H9 (cell line): ENCODE measurements at regions not wholly inside any gene's neighbourhood (a gene's known extent, or its start where the extent isn't known, plus 50 kb on each side); places are given as distances from the start of the nearest gene placed in this dataset.

Experiments used
- DNase-seq: peaks from one replicate; pipeline ENCODE4 v3.0.0-alpha.2; 2017
- H2AFZ ChIP-seq: one replicate; pipeline ENCODE4 v1.6.1; 2013; ENCODE audit warnings: mild to moderate bottlenecking, low read length, control low read depth, moderate library complexity
- H2AK5ac ChIP-seq: 2 replicates; pipeline ENCODE4 v1.6.1; 2013; ENCODE audit warnings: low read length, control low read depth, mixed read lengths; ENCODE audit not compliant: insufficient read length
- H2BK120ac ChIP-seq: one replicate; pipeline ENCODE4 v1.6.1; 2013; ENCODE audit warnings: low read depth, mild to moderate bottlenecking, low read length, control low read depth, inconsistent platforms; ENCODE audit not compliant: poor library complexity, severe bottlenecking
- H2BK12ac ChIP-seq: 2 replicates; pipeline ENCODE4 v1.6.1; 2013; ENCODE audit warnings: low read length, control low read depth, mixed read lengths, low read depth; ENCODE audit not compliant: insufficient read length
- H2BK15ac ChIP-seq: 2 replicates; pipeline ENCODE4 v1.6.1; 2013; ENCODE audit warnings: low read depth, low read length, control low read depth
- H2BK20ac ChIP-seq: one replicate; pipeline ENCODE4 v1.6.1; 2013; ENCODE audit warnings: low read depth, mild to moderate bottlenecking, low read length, control low read depth, inconsistent platforms; ENCODE audit not compliant: poor library complexity, severe bottlenecking
- H2BK5ac ChIP-seq: 2 replicates; pipeline ENCODE4 v1.6.1; 2013; ENCODE audit warnings: low read length, control low read depth, mixed read lengths; ENCODE audit not compliant: insufficient read length
- H3K14ac ChIP-seq: 2 replicates; pipeline ENCODE4 v1.6.1; 2013; ENCODE audit warnings: low read length, control low read depth; ENCODE audit not compliant: insufficient read depth
- H3K18ac ChIP-seq: 2 replicates; pipeline ENCODE4 v1.6.1; 2013; ENCODE audit warnings: low read depth, mild to moderate bottlenecking, mixed read lengths, low read length, control low read depth; ENCODE audit not compliant: insufficient read length
- H3K23ac ChIP-seq: 2 replicates; pipeline ENCODE4 v1.6.1; 2013; ENCODE audit warnings: low read length, control low read depth, mixed read lengths, low read depth; ENCODE audit not compliant: insufficient read length
- H3K23me2 ChIP-seq: 2 replicates; pipeline ENCODE4 v1.6.1; 2013; ENCODE audit warnings: low read depth, mild to moderate bottlenecking, mixed read lengths, low read length, control low read depth; ENCODE audit not compliant: insufficient read length, poor library complexity, severe bottlenecking
- H3K27ac ChIP-seq: 2 replicates; pipeline ENCODE4 v1.5.1; 2013; ENCODE audit warnings: low read length, control low read depth, mixed read lengths, low read depth; ENCODE audit not compliant: insufficient read length
- H3K27me3 ChIP-seq: 2 replicates; pipeline ENCODE4 v1.6.1; 2013; ENCODE audit warnings: low read length, control low read depth, inconsistent platforms; ENCODE audit not compliant: insufficient read depth
- H3K4ac ChIP-seq: 2 replicates; pipeline ENCODE4 v1.6.1; 2013; ENCODE audit warnings: low read depth, mild to moderate bottlenecking, control low read depth, inconsistent platforms, low read length, moderate library complexity
- H3K4me1 ChIP-seq: 2 replicates; pipeline ENCODE4 v1.6.1; 2013; ENCODE audit warnings: low read length, control low read depth, inconsistent platforms; ENCODE audit not compliant: insufficient read depth
- H3K4me2 ChIP-seq: 2 replicates; pipeline ENCODE4 v1.6.1; 2013; ENCODE audit warnings: low read length, control low read depth, mixed read lengths; ENCODE audit not compliant: insufficient read length, insufficient read depth
- H3K56ac ChIP-seq: 2 replicates; pipeline ENCODE4 v1.6.1; 2013; ENCODE audit warnings: low read depth, mild to moderate bottlenecking, mixed read lengths, low read length, control low read depth; ENCODE audit not compliant: insufficient read length
- H3K79me1 ChIP-seq: 2 replicates; pipeline ENCODE4 v1.6.1; 2013; ENCODE audit warnings: low read depth, mild to moderate bottlenecking, moderate library complexity, low read length, control low read depth, inconsistent platforms; ENCODE audit not compliant: insufficient read depth, poor library complexity, severe bottlenecking
- H3K79me2 ChIP-seq: 2 replicates; pipeline ENCODE4 v1.6.1; 2013; ENCODE audit warnings: low read length, control low read depth, inconsistent platforms; ENCODE audit not compliant: insufficient read depth
- H3K9ac ChIP-seq: 2 replicates; pipeline ENCODE4 v1.6.1; 2013; ENCODE audit warnings: low read length, control low read depth, mixed read lengths; ENCODE audit not compliant: insufficient read length; ENCODE audit errors: extremely low read depth
- H3K9me3 ChIP-seq: one replicate; pipeline ENCODE4 v1.6.1; 2013; ENCODE audit warnings: low read depth, low read length, inconsistent platforms; ENCODE audit not compliant: control insufficient read depth
- H3T11ph ChIP-seq: one replicate; pipeline ENCODE4 v1.6.1; 2013; ENCODE audit warnings: mild to moderate bottlenecking, low read length, control low read depth, inconsistent platforms
- H4K20me1 ChIP-seq: one replicate; pipeline ENCODE4 v1.6.1; 2013; ENCODE audit not compliant: control insufficient read depth, insufficient read length, insufficient read depth
- H4K5ac ChIP-seq: 2 replicates; pipeline ENCODE4 v1.6.1; 2013; ENCODE audit warnings: low read depth, mild to moderate bottlenecking, mixed read lengths, low read length, control low read depth; ENCODE audit not compliant: insufficient read length
- H4K8ac ChIP-seq: replicated peaks from 2 replicates; pipeline ENCODE4 v1.6.1; 2013; ENCODE audit warnings: low read length, control low read depth, mixed read lengths, low read depth; ENCODE audit not compliant: insufficient read length
- H4K91ac ChIP-seq: 2 replicates; pipeline ENCODE4 v1.6.1; 2013; ENCODE audit warnings: low read depth, mild to moderate bottlenecking, moderate library complexity, mixed read lengths, low read length, control low read depth; ENCODE audit not compliant: insufficient read length
- H3K27ac Mint-ChIP-seq, 3 experiments: 2 replicates in 2 of 3; 3 replicates in 1 of 3; pipeline ENCODE4 v1.8.0; 2020 to 2021; ENCODE audit warnings: mixed read lengths in 3 of 3, mild to moderate bottlenecking in 1 of 3, moderate library complexity in 1 of 3
- H3K27me3 Mint-ChIP-seq: 2 replicates; pipeline ENCODE4 v1.8.0; 2021; ENCODE audit warnings: low read depth, mild to moderate bottlenecking, moderate library complexity, mixed read lengths
- H3K36me3 Mint-ChIP-seq, 3 experiments: 2 replicates in 2 of 3; 3 replicates in 1 of 3; pipeline ENCODE4 v1.8.0; 2020 to 2021; ENCODE audit warnings: low read depth in 3 of 3, mixed read lengths in 3 of 3; ENCODE audit not compliant: insufficient read depth in 1 of 3
- H3K4me1 Mint-ChIP-seq, 2 experiments: 2 replicates each; pipeline ENCODE4 v1.8.0; 2020; ENCODE audit warnings: mixed read lengths in 2 of 2
- H3K4me3 Mint-ChIP-seq, 2 experiments: 2 replicates in 1 of 2; 3 replicates in 1 of 2; pipeline ENCODE4 v1.8.0; 2020 to 2021; ENCODE audit warnings: mild to moderate bottlenecking in 2 of 2, mixed read lengths in 2 of 2, moderate library complexity in 1 of 2
- H3K9me3 Mint-ChIP-seq, 2 experiments: 2 replicates in 1 of 2; 3 replicates in 1 of 2; pipeline ENCODE4 v1.8.0; 2020; ENCODE audit warnings: mild to moderate bottlenecking in 2 of 2, mixed read lengths in 2 of 2, moderate library complexity in 1 of 2
- WGBS: extraction: QIAGEN DNeasy Blood & Tissue Kit; methylation state at CpG from one replicate; pipeline ENCODE4 v1.1.7; 2013; ENCODE audit warnings: missing lambda C conversion rate, low lambda C conversion rate, mixed read lengths; ENCODE audit not compliant: insufficient read length; ENCODE audit errors: extremely low coverage; 5-methylcytosine and 5-hydroxymethylcytosine counted together
- TF ChIP-seq, protein P1 (sequence below): fragments of 200-600 bp; sonication (generic); conservative IDR thresholded peaks from 3 replicates; pipeline ENCODE4 v1.8.0; 2021; ENCODE audit warnings: antibody characterized with exemption, mild to moderate bottlenecking

DNA sequence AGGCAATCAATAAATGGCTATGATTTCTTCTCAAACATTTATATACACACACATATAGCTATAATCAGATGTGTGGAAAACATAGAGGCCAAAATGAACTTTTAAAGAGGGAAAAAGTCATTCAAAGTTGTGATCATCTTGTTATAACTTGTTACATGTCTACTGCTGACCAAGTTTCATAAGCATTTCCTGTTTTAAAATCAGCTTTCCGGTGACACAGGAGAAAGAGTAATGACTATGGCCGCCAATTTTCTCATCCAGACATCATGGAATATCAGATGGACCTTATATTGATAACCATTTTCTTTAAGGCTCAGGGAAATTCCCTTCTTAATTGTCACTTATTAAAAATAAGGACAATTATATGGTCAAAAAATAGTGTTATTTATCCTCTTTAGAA, 71.7 kb upstream of the AGTR1 start:
- no peaks in the 10 kb centered on the region for H3K79me1 ChIP-seq
- H3K4me2 ChIP-seq, result no peak overlapping the region
- H2BK15ac ChIP-seq, result no peak overlapping the region
- H3K23ac ChIP-seq, result no peak overlapping the region
- no peak overlapping the region for H3K18ac ChIP-seq
- no peak overlapping the region for H3K4me3 Mint-ChIP-seq
- no peak overlapping the region for H3K56ac ChIP-seq
- no peak overlapping the region for H3K14ac ChIP-seq
- H3K36me3 Mint-ChIP-seq, result no peaks in the 10 kb centered on the region; a peak in 1 of 7 replicates
- no peaks in the 10 kb centered on the region for H3K9me3 ChIP-seq
- no peaks in the 10 kb centered on the region for H4K20me1 ChIP-seq
- H3K4me1 Mint-ChIP-seq, result peaks cover 0 to 2% of the 10 kb centered on the region in 2 experiments; a peak in 1 of 4 replicates
- H3K4ac ChIP-seq, result no peak overlapping the region
- H4K8ac ChIP-seq, result no peak overlapping the region
- no peaks in the 10 kb centered on the region; a peak in 1 of 5 replicates for H3K9me3 Mint-ChIP-seq
- no peaks in the 10 kb centered on the region for H3K4me1 ChIP-seq
- no peak overlapping the region for H4K91ac ChIP-seq
- no peak overlapping the region for H3K27ac ChIP-seq
- no peaks in the 10 kb centered on the region for H3K27me3 Mint-ChIP-seq
- no peaks in the 10 kb centered on the region for H3K27me3 ChIP-seq
- TF ChIP-seq, protein P1, sequence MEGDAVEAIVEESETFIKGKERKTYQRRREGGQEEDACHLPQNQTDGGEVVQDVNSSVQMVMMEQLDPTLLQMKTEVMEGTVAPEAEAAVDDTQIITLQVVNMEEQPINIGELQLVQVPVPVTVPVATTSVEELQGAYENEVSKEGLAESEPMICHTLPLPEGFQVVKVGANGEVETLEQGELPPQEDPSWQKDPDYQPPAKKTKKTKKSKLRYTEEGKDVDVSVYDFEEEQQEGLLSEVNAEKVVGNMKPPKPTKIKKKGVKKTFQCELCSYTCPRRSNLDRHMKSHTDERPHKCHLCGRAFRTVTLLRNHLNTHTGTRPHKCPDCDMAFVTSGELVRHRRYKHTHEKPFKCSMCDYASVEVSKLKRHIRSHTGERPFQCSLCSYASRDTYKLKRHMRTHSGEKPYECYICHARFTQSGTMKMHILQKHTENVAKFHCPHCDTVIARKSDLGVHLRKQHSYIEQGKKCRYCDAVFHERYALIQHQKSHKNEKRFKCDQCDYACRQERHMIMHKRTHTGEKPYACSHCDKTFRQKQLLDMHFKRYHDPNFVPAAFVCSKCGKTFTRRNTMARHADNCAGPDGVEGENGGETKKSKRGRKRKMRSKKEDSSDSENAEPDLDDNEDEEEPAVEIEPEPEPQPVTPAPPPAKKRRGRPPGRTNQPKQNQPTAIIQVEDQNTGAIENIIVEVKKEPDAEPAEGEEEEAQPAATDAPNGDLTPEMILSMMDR, result no peak
- H3T11ph ChIP-seq, result no peak overlapping the region
- no peak overlapping the region for H3K27ac Mint-ChIP-seq
- no peak overlapping the region for H4K5ac ChIP-seq
- no peak overlapping the region for H2BK20ac ChIP-seq
- H3K23me2 ChIP-seq, result no peaks in the 10 kb centered on the region
- no peaks in the 10 kb centered on the region for H3K79me2 ChIP-seq
- no CpG with 5 or more reads among the region's 2 CpGs for WGBS
- H2BK120ac ChIP-seq, result no peak overlapping the region
- no peak overlapping the region for H2BK5ac ChIP-seq
- H3K9ac ChIP-seq, result no peak overlapping the region
- DNase-seq, result no peak
- no peak overlapping the region for H2BK12ac ChIP-seq
- H2AFZ ChIP-seq, result no peak overlapping the region
- H2AK5ac ChIP-seq, result no peak overlapping the region
